ENCODE measurements at regions not wholly inside any gene's neighbourhood (a gene's known extent, or its start where the extent isn't known, plus 50 kb on each side); places are given as distances from the start of the nearest gene placed in this dataset.

DNA sequence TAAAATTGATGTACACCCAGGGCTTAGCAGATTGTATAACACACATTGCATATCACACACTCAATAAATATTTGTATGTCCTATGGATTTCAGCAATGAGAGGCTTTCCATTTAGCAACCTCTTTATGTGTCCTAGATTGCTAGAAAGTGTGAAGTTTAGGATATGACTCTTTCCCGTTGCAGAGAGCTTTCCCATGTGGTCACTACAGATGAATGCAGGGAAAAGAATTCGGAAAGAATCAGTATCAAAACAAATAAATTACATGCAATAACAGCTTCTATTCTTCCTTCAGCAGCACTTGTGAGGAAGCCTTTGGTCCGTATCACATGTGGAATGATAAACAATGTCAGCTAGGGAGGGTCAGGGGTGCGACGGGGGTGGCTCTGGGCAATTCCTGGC is 870.1 kb downstream of the C6orf118 start:
- no peak overlapping the region for H3K4me3 ChIP-seq (ENCODE audit: low read length)
- H3K9me3 ChIP-seq (ENCODE audit: control insufficient read depth in 2 of 3, low read length in 3 of 3) = no peaks in the 10 kb centered on the region
- H3K27ac Mint-ChIP-seq = no peak overlapping the region
- no peaks in the 10 kb centered on the region for H3K4me1 Mint-ChIP-seq
- ChIA-PET POLR2A (no interaction called here), CTCF (no interaction called here)
- H3K36me3 Mint-ChIP-seq = no peaks in the 10 kb centered on the region
- no peak overlapping the region for H3K4me3 Mint-ChIP-seq
- intact Hi-C loops (cut with micrococcal nuclease) = no loop called here
- H3K9me3 Mint-ChIP-seq = peaks cover 0 to 18% (median 9%) of the 10 kb centered on the region in 11 donors
- no peaks in the 10 kb centered on the region for H3K36me3 ChIP-seq (ENCODE audit: control insufficient read depth in 2 of 3, insufficient read depth in 3 of 3, low read length in 3 of 3)
- no peaks in the 10 kb centered on the region for H3K4me1 ChIP-seq (ENCODE audit: control insufficient read depth in 2 of 2, insufficient read depth in 2 of 2, low read length in 2 of 2)
- DNase-seq = no peak
- H3K27me3 ChIP-seq (ENCODE audit: control insufficient read depth in 2 of 2, insufficient read depth in 2 of 2, low read length in 2 of 2) = no peaks in the 10 kb centered on the region
- H3K27me3 Mint-ChIP-seq = no peaks in the 10 kb centered on the region
- ATAC-seq = no peak
- no peak overlapping the region for H3K27ac ChIP-seq (ENCODE audit: low read depth, low read length)

DNA sequence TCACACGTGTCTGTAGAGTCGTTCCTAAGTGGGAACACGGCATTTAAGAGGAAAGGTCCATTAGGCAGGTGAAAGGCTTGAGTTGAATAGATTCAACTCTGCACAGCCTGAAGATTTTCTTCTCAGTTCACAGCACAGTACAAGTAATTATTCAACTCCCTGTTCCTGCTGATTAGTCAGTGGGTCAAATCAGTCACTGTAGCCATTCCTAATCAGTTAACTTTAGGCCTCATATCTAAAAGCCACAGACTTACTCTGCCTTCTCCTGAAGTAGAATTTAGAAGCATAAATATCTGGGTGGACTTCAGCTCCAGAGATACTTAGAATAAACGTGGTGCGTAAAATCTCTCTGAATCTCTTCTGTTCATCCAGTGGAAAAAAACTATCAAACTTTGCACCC is 872.4 kb downstream of the C6orf118 start:
- no peak for DNase-seq
- ChIA-PET CTCF (no interaction called here), POLR2A (no interaction called here)
- no peaks in the 10 kb centered on the region for H3K4me1 Mint-ChIP-seq
- H3K36me3 Mint-ChIP-seq = no peaks in the 10 kb centered on the region
- H3K4me1 ChIP-seq (ENCODE audit: control insufficient read depth in 2 of 2, insufficient read depth in 2 of 2, low read length in 2 of 2) = no peaks in the 10 kb centered on the region
- H3K27me3 ChIP-seq (ENCODE audit: control insufficient read depth in 2 of 2, insufficient read depth in 2 of 2, low read length in 2 of 2) = no peaks in the 10 kb centered on the region
- H3K27ac ChIP-seq (ENCODE audit: low read depth, low read length) = no peak overlapping the region
- H3K27ac Mint-ChIP-seq = no peak overlapping the region
- peaks cover 0 to 10% (median 5%) of the 10 kb centered on the region in 11 donors for H3K9me3 Mint-ChIP-seq
- no peak overlapping the region for H3K4me3 Mint-ChIP-seq
- H3K27me3 Mint-ChIP-seq = no peaks in the 10 kb centered on the region
- ATAC-seq = no peak
- intact Hi-C loops (cut with micrococcal nuclease) = no loop called here
- no peak overlapping the region for H3K4me3 ChIP-seq (ENCODE audit: low read length)
- no peaks in the 10 kb centered on the region for H3K9me3 ChIP-seq (ENCODE audit: control insufficient read depth in 2 of 3, low read length in 3 of 3)
- no peaks in the 10 kb centered on the region for H3K36me3 ChIP-seq (ENCODE audit: control insufficient read depth in 2 of 3, insufficient read depth in 3 of 3, low read length in 3 of 3)

DNA sequence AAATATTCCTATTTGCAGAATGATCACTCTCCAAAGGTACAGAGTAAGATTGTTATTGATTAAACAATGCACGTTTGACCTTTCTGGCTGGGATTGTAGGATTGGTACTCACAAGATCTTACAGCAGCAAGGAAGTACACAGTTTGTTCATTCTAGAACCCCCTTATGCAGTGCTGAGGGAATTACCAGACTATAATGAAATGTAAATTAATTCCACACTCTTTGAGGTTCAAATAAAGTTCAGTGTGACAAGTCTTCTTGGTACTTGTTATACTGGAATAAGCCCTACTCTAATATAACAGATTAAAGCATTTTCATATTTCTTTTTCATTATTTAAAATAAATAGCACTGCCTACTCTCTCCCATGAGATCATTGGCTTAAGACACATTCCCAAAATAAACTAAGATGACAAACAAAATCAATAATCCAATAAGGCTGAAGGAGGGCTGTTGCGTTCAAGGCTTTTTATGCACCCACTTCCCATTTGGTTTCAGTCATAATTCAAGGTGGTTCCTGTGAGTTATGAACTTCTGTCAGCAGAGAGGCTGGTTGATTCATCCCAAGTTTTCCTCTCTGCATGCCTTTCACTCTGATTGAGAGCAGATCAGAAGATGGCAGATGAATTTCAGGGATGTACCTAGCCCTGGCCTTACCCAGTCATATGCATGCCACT is 881.5 kb downstream of the C6orf118 start:
- no peaks in the 10 kb centered on the region for H3K4me1 ChIP-seq (ENCODE audit: control insufficient read depth in 2 of 2, insufficient read depth in 2 of 2, low read length in 2 of 2)
- intact Hi-C loops (cut with micrococcal nuclease) = no loop called here
- CTCF ChIA-PET = no interaction called here
- H3K4me3 ChIP-seq (ENCODE audit: low read length) = no peak overlapping the region
- no peak overlapping the region for H3K27ac ChIP-seq (ENCODE audit: low read depth, low read length)
- H3K9me3 Mint-ChIP-seq = peaks cover 0 to 26% (median 10%) of the 10 kb centered on the region in 11 donors
- no peak overlapping the region for H3K4me3 Mint-ChIP-seq
- no peak for DNase-seq
- no peaks in the 10 kb centered on the region for H3K36me3 ChIP-seq (ENCODE audit: control insufficient read depth in 2 of 3, insufficient read depth in 3 of 3, low read length in 3 of 3)
- no peaks in the 10 kb centered on the region for H3K27me3 ChIP-seq (ENCODE audit: control insufficient read depth in 2 of 2, insufficient read depth in 2 of 2, low read length in 2 of 2)
- no peak overlapping the region for H3K27ac Mint-ChIP-seq
- ATAC-seq = no peak
- POLR2A ChIA-PET = no interaction called here
- no peaks in the 10 kb centered on the region for H3K9me3 ChIP-seq (ENCODE audit: control insufficient read depth in 2 of 3, low read length in 3 of 3)
- no peaks in the 10 kb centered on the region for H3K36me3 Mint-ChIP-seq
- no peaks in the 10 kb centered on the region for H3K27me3 Mint-ChIP-seq
- no peaks in the 10 kb centered on the region for H3K4me1 Mint-ChIP-seq

- intact Hi-C loops (cut with micrococcal nuclease) = no loop called here
- no peaks in the 10 kb centered on the region for H3K4me1 Mint-ChIP-seq
- H3K27me3 ChIP-seq (ENCODE audit: control insufficient read depth in 2 of 2, insufficient read depth in 2 of 2, low read length in 2 of 2) = no peaks in the 10 kb centered on the region
- ATAC-seq = no peak
- no peak overlapping the region for H3K27ac ChIP-seq (ENCODE audit: low read depth, low read length)
- H3K9me3 Mint-ChIP-seq = peaks cover 0 to 32% (median 14%) of the 10 kb centered on the region in 11 donors
- ChIA-PET POLR2A (no interaction called here), CTCF (no interaction called here)
- no peak overlapping the region for H3K4me3 Mint-ChIP-seq
- no peak for DNase-seq
- peaks cover 0 to 4% (median 0%) of the 10 kb centered on the region in 5 donors for H3K36me3 Mint-ChIP-seq
- H3K27ac Mint-ChIP-seq = no peak overlapping the region
- no peak overlapping the region for H3K4me3 ChIP-seq (ENCODE audit: low read length)
- H3K27me3 Mint-ChIP-seq = no peaks in the 10 kb centered on the region
- no peaks in the 10 kb centered on the region for H3K4me1 ChIP-seq (ENCODE audit: control insufficient read depth in 2 of 2, insufficient read depth in 2 of 2, low read length in 2 of 2)
- H3K36me3 ChIP-seq (ENCODE audit: control insufficient read depth in 2 of 3, insufficient read depth in 3 of 3, low read length in 3 of 3) = no peaks in the 10 kb centered on the region
- peaks cover 0 to 7% (median 0%) of the 10 kb centered on the region in 3 experiments for H3K9me3 ChIP-seq (ENCODE audit: control insufficient read depth in 2 of 3, low read length in 3 of 3)
Observed at GRCh38 chr6:164424489-164424888, 884.9 kb downstream of the C6orf118 start.

DNA sequence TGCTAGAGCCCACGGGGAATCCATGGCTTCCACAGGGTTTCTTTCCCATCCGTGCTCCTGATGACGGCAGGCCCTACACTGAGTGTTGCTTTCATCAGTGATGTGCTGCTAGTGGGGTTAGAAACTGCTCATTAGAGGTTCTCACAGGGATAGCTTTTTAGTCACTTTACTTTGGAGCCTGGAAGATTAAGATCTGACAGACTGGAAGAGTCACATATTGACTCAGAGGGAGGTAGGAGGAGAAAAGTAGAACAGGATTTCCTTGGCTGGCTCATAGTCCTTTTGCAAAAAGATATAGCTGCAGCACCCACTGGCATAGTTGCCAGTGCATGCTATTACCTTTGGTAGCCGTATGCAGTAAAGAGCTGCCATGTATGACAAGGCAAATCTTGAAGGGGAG is 890.3 kb downstream of the C6orf118 start:
- Mint-ChIP-seq H3K27me3 (peaks cover 0 to 4% (median 0%) of the 10 kb centered on the region in 5 donors), H3K9me3 (peaks cover 2 to 31% (median 17%) of the 10 kb centered on the region in 11 donors), H3K27ac (no peak overlapping the region), H3K36me3 (peaks cover 0 to 4% (median 0%) of the 10 kb centered on the region in 5 donors), H3K4me3 (no peak overlapping the region), H3K4me1 (no peaks in the 10 kb centered on the region)
- DNase-seq = no peak
- POLR2A ChIA-PET = no interaction called here
- Histone ChIP-seq H3K4me1 (ENCODE audit: control insufficient read depth in 2 of 2, insufficient read depth in 2 of 2, low read length in 2 of 2) (no peaks in the 10 kb centered on the region), H3K9me3 (ENCODE audit: control insufficient read depth in 2 of 3, low read length in 3 of 3) (peaks cover 0 to 7% (median 0%) of the 10 kb centered on the region in 3 experiments), H3K4me3 (ENCODE audit: low read length) (no peak overlapping the region), H3K36me3 (ENCODE audit: control insufficient read depth in 2 of 3, insufficient read depth in 3 of 3, low read length in 3 of 3) (no peaks in the 10 kb centered on the region), H3K27ac (ENCODE audit: low read depth, low read length) (no peak overlapping the region), H3K27me3 (ENCODE audit: control insufficient read depth in 2 of 2, insufficient read depth in 2 of 2, low read length in 2 of 2) (no peaks in the 10 kb centered on the region)
- CTCF ChIA-PET = no interaction called here
- intact Hi-C loops (cut with micrococcal nuclease) = no loop called here
- no peak for ATAC-seq

DNA sequence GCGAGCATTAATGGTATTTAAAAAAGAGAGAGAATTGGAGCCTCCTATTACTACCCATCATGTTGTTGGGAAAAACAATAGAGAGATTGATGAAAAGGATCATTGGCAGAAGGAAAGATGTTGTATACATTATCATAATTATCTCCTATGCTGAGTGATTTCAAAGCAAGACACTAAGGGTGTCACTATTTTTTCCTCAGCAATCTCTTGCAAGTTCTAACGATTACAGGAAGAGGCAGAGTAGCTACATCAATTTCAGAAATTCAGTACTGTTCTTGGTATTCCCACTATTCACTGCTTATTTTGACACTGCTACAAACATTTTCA is 891.2 kb downstream of the C6orf118 start:
- no peak overlapping the region for H3K27ac ChIP-seq (ENCODE audit: low read depth, low read length)
- no peak overlapping the region for H3K4me3 ChIP-seq (ENCODE audit: low read length)
- no peaks in the 10 kb centered on the region for H3K4me1 ChIP-seq (ENCODE audit: control insufficient read depth in 2 of 2, insufficient read depth in 2 of 2, low read length in 2 of 2)
- Mint-ChIP-seq H3K4me1 (no peaks in the 10 kb centered on the region), H3K27ac (no peak overlapping the region), H3K27me3 (peaks cover 0 to 7% (median 0%) of the 10 kb centered on the region in 5 donors), H3K9me3 (peaks cover 2 to 23% (median 14%) of the 10 kb centered on the region in 11 donors), H3K36me3 (peaks cover 0 to 4% (median 0%) of the 10 kb centered on the region in 5 donors), H3K4me3 (no peak overlapping the region)
- ChIA-PET POLR2A (no interaction called here), CTCF (no interaction called here)
- H3K36me3 ChIP-seq (ENCODE audit: control insufficient read depth in 2 of 3, insufficient read depth in 3 of 3, low read length in 3 of 3) = no peaks in the 10 kb centered on the region
- peaks cover 0 to 7% (median 0%) of the 10 kb centered on the region in 3 experiments for H3K9me3 ChIP-seq (ENCODE audit: control insufficient read depth in 2 of 3, low read length in 3 of 3)
- no peaks in the 10 kb centered on the region for H3K27me3 ChIP-seq (ENCODE audit: control insufficient read depth in 2 of 2, insufficient read depth in 2 of 2, low read length in 2 of 2)
- ATAC-seq (no peak), DNase-seq (no peak)
- intact Hi-C loops (cut with micrococcal nuclease) = no loop called here

DNA sequence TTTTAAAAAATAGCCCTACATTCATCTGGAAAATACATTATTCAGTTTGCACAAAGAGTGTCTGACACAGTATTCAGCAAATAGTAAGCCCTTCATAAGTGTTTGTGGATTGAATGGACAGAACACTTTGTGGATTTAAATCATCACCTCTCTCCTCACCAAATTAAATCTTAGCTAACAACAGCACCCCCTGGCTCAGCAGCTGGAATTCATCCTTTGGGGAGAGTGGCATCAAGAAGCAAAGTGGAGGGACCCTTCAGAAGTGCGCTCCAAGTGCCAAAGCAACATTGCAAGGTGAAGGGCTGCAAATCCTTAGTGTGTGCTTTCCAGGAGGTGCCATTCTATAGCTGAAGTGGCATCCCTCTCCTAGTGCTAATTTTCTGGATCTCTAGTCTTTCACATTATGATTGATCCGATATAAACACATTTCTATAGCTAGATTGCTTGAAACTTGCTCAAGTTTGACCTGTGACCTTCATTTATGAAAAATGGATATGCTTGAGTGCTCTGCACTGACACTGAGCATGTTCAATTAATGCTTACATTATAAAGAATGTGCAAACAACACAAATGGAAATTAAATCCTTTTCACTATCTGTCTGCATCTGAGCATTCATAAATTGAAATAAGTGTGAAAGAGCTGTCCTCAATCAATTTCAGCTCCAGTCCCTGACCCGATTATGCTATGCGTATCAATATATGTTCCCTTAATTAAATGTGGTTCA is 891.7 kb downstream of the C6orf118 start:
- Mint-ChIP-seq H3K4me3 (no peak overlapping the region), H3K27ac (no peak overlapping the region), H3K9me3 (peaks cover 2 to 23% (median 14%) of the 10 kb centered on the region in 11 donors), H3K36me3 (peaks cover 0 to 4% (median 0%) of the 10 kb centered on the region in 5 donors), H3K4me1 (no peaks in the 10 kb centered on the region), H3K27me3 (peaks cover 0 to 7% (median 0%) of the 10 kb centered on the region in 5 donors)
- ATAC-seq (no peak), DNase-seq (no peak)
- no peak overlapping the region for H3K27ac ChIP-seq (ENCODE audit: low read depth, low read length)
- H3K27me3 ChIP-seq (ENCODE audit: control insufficient read depth in 2 of 2, insufficient read depth in 2 of 2, low read length in 2 of 2) = no peaks in the 10 kb centered on the region
- intact Hi-C loops (cut with micrococcal nuclease) = no loop called here
- no peaks in the 10 kb centered on the region for H3K4me1 ChIP-seq (ENCODE audit: control insufficient read depth in 2 of 2, insufficient read depth in 2 of 2, low read length in 2 of 2)
- ChIA-PET CTCF (no interaction called here), POLR2A (no interaction called here)
- H3K9me3 ChIP-seq (ENCODE audit: control insufficient read depth in 2 of 3, low read length in 3 of 3) = peaks cover 0 to 6% (median 0%) of the 10 kb centered on the region in 3 experiments
- H3K36me3 ChIP-seq (ENCODE audit: control insufficient read depth in 2 of 3, insufficient read depth in 3 of 3, low read length in 3 of 3) = no peaks in the 10 kb centered on the region
- no peak overlapping the region for H3K4me3 ChIP-seq (ENCODE audit: low read length)
